Lower leg skin (tissue), 3 donors: ENCODE measurements at regions not wholly inside any gene's neighbourhood (a gene's known extent, or its start where the extent isn't known, plus 50 kb on each side); places are given as distances from the start of the nearest gene placed in this dataset.

Experiments used
- CTCF ChIP-seq, 3 donors: fragments of 450-650 bp; IDR thresholded peaks; one replicate each; pipeline ENCODE4 v1.5.1; 2016; ENCODE audit warnings: antibody characterized with exemption in 3 of 3, mild to moderate bottlenecking in 3 of 3, moderate library complexity in 2 of 3
- POLR2A ChIP-seq, 2 donors: fragments of 450-650 bp; IDR thresholded peaks; one replicate each; pipeline ENCODE4 v1.6.1; 2016 to 2017; ENCODE audit warnings: antibody characterized with exemption in 2 of 2, mild to moderate bottlenecking in 1 of 2, moderate library complexity in 1 of 2

GRCh38 chr9:115404311-115404710, 286.4 kb upstream of the TNC start:
- TF ChIP-seq CTCF (IDR thresholded peaks at IDR 0.05) (no peak), POLR2A (IDR thresholded peaks at IDR 0.05) (no peak)
